Bronchial epithelial cell (primary cell): ENCODE measurements at regions not wholly inside any gene's neighbourhood (a gene's known extent, or its start where the extent isn't known, plus 50 kb on each side); places are given as distances from the start of the nearest gene placed in this dataset.
"Not testable (repeated sequence)": the region's sequence is repeated elsewhere in the genome, so short reads cannot be mapped to it uniquely, and the experiment has no call there.

ENCODE experiments used
- DNase-seq: peaks from one replicate; pipeline ENCODE4 v3.0.0-alpha.2; 2010; ENCODE audit warnings: low read depth
- FAIRE-seq: peaks from 2 replicates; lab custom pipeline; 2011; peaks lifted over from hg19 to GRCh38; lab: Jason Lieb, UNC
- H3K27me3 ChIP-seq: 2 replicates; pipeline ENCODE4 v1.5.1; 2011; ENCODE audit warnings: low read length; ENCODE audit not compliant: control insufficient read depth, insufficient read depth
- H3K36me3 ChIP-seq: 2 replicates; pipeline ENCODE4 v1.5.1; 2011; ENCODE audit warnings: low read length; ENCODE audit not compliant: control insufficient read depth, insufficient read depth
- H3K4me3 ChIP-seq: 2 replicates; pipeline ENCODE4 v1.5.1; 2011; ENCODE audit warnings: mild to moderate bottlenecking, low read depth, low read length, control low read depth
- CTCF ChIP-seq: IDR thresholded peaks from 2 replicates; pipeline ENCODE4 v1.5.1; 2011; ENCODE audit warnings: mild to moderate bottlenecking, moderate library complexity, low read length, control low read depth, inconsistent platforms; ENCODE audit not compliant: insufficient read depth, severe bottlenecking

- Histone ChIP-seq H3K27me3 (no peaks in the 10 kb centered on the region), H3K36me3 (no peaks in the 10 kb centered on the region), H3K4me3 (no peak overlapping the region)
- DNase-seq (no peak), FAIRE-seq (no peak)
- no peak for TF ChIP-seq CTCF
Measured at GRCh38 chr11:101707477-101707876, 123.7 kb upstream of the TRPC6 start.

- H3K36me3 ChIP-seq, result no peaks in the 10 kb centered on the region
- DNase-seq (peak; percentile 93), FAIRE-seq (no peak)
- H3K4me3 ChIP-seq, result no peak overlapping the region
- H3K27me3 ChIP-seq, result no peaks in the 10 kb centered on the region
- no peak for TF ChIP-seq CTCF
Measured at GRCh38 chr11:101706541-101706940, 122.7 kb upstream of the TRPC6 start.

DNA sequence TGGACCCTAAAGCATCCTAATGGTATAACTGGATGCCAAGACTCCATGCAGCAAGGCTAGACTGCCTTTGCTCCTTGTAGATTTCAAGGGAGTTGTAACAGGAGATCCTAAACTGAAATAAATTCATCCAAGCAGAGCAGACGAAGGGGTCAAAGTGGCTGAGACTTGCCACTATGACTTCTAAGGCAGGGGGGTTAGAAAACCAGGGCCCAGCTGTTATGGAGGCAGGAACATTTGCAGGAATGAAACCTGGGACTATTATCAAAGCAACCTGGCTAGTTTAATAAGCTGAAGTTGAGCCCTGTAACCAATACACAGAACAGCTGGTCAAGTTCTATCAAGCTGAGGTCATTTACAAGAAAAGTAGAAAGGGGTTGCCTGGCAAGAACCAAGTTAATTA is 122.2 kb upstream of the TRPC6 start:
- no peak for FAIRE-seq
- DNase-seq, result no peak
- H3K27me3 ChIP-seq, result no peaks in the 10 kb centered on the region
- H3K4me3 ChIP-seq, result no peak overlapping the region
- no peaks in the 10 kb centered on the region for H3K36me3 ChIP-seq
- no peak for TF ChIP-seq CTCF

- H3K36me3 ChIP-seq, H3K4me3 ChIP-seq, DNase-seq, H3K27me3 ChIP-seq, FAIRE-seq: not testable (repeated sequence)
Measured at GRCh38 chr11:101694869-101695268, 111.1 kb upstream of the TRPC6 start.

GRCh38 chr11:101692980-101693379 is 109.2 kb upstream of the TRPC6 start:
- TF ChIP-seq CTCF, result no peak
- H3K36me3 ChIP-seq, result no peaks in the 10 kb centered on the region
- DNase-seq (no peak), FAIRE-seq (no peak)
- no peaks in the 10 kb centered on the region for H3K27me3 ChIP-seq
- no peak overlapping the region for H3K4me3 ChIP-seq

DNA sequence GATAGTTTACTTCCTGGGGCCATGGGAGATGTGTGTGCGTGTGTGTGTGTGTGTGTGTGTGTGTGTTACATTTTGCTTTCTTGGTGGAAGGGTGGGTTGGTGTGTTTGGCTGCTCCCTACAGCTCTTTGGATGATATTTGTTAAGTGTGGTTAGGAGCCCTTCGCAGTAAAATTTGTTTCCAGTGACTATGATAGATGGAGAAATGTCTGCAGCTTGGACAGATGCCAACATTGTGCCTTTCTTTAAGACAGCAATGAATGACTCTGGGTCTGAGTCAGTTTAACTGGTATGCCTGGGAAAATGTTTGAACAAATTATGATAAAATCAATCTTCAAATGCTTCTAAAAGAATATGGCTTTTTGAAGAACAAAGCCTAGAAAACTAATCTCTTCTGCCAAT is 102.7 kb upstream of the TRPC6 start:
- peak; percentile 60 for FAIRE-seq

More for the DNA sequence above, 102.7 kb upstream of the TRPC6 start:
- Histone ChIP-seq H3K27me3 (no peaks in the 10 kb centered on the region), H3K36me3 (no peaks in the 10 kb centered on the region), H3K4me3 (no peak overlapping the region)
- peak; percentile 94 for DNase-seq
- no peak for TF ChIP-seq CTCF
